HG02678 (cell line): ENCODE measurements at regions not wholly inside any gene's neighbourhood (a gene's known extent, or its start where the extent isn't known, plus 50 kb on each side); places are given as distances from the start of the nearest gene placed in this dataset.
"Not testable (repeated sequence)": the region's sequence is repeated elsewhere in the genome, so short reads cannot be mapped to it uniquely, and the experiment has no call there.

Experiments used
- ATAC-seq: cut with Tn5 transposase; IDR thresholded peaks from one replicate; pipeline ENCODE4 v1.9.1; 2021; ENCODE audit warnings: mild to moderate bottlenecking, moderate library complexity; ENCODE audit not compliant: unreplicated experiment

GRCh38 chr10:90018819-90019218, 317.4 kb downstream of the KIF20B start:
- peak; percentile 55 for ATAC-seq

- ATAC-seq: no peak
Measured at GRCh38 chr10:90020506-90020905, 319.1 kb downstream of the KIF20B start.

- no peak for ATAC-seq
Measured at GRCh38 chr10:90023950-90024349, 322.6 kb downstream of the KIF20B start.

GRCh38 chr10:90028312-90028711, 326.9 kb downstream of the KIF20B start:
- ATAC-seq: no peak

- no peak for ATAC-seq
Measured at GRCh38 chr10:90031776-90032175, 330.4 kb downstream of the KIF20B start.

GRCh38 chr10:90032519-90032918, 331.1 kb downstream of the KIF20B start:
- ATAC-seq: no peak

GRCh38 chr10:90034862-90035261, 333.5 kb downstream of the KIF20B start:
- not testable (repeated sequence) for ATAC-seq

- ATAC-seq: no peak
Measured at GRCh38 chr10:90041585-90041984, 340.2 kb downstream of the KIF20B start.

GRCh38 chr10:90042075-90042474, 340.7 kb downstream of the KIF20B start:
- no peak for ATAC-seq

GRCh38 chr10:90047243-90047729, 345.9 kb downstream of the KIF20B start:
- ATAC-seq: peak; percentile 84

GRCh38 chr10:90051053-90051452, 349.7 kb downstream of the KIF20B start:
- ATAC-seq: no peak

- ATAC-seq: no peak
Measured at GRCh38 chr10:90051474-90051873, 350.1 kb downstream of the KIF20B start.

GRCh38 chr10:90062786-90063185, 361.4 kb downstream of the KIF20B start:
- no peak for ATAC-seq

GRCh38 chr10:90064295-90064694, 362.9 kb downstream of the KIF20B start:
- no peak for ATAC-seq

- no peak for ATAC-seq
Measured at GRCh38 chr10:90066435-90066834, 365.0 kb downstream of the KIF20B start.

- no peak for ATAC-seq
Measured at GRCh38 chr10:90075995-90076394, 374.6 kb downstream of the KIF20B start.

GRCh38 chr10:90079819-90080218, 378.4 kb downstream of the KIF20B start:
- no peak for ATAC-seq

GRCh38 chr10:90086606-90087190, 385.3 kb downstream of the KIF20B start:
- not testable (repeated sequence) for ATAC-seq

GRCh38 chr10:90087197-90088023, 386.0 kb downstream of the KIF20B start:
- ATAC-seq: peak; percentile 89

GRCh38 chr10:90088024-90088317, 386.6 kb downstream of the KIF20B start:
- ATAC-seq: no peak

- ATAC-seq: no peak
Measured at GRCh38 chr10:90089719-90090118, 388.3 kb downstream of the KIF20B start.

- no peak for ATAC-seq
Measured at GRCh38 chr10:90096196-90096595, 394.8 kb downstream of the KIF20B start.
